ENCODE measurements at regions not wholly inside any gene's neighbourhood (a gene's known extent, or its start where the extent isn't known, plus 50 kb on each side); places are given as distances from the start of the nearest gene placed in this dataset.

DNA sequence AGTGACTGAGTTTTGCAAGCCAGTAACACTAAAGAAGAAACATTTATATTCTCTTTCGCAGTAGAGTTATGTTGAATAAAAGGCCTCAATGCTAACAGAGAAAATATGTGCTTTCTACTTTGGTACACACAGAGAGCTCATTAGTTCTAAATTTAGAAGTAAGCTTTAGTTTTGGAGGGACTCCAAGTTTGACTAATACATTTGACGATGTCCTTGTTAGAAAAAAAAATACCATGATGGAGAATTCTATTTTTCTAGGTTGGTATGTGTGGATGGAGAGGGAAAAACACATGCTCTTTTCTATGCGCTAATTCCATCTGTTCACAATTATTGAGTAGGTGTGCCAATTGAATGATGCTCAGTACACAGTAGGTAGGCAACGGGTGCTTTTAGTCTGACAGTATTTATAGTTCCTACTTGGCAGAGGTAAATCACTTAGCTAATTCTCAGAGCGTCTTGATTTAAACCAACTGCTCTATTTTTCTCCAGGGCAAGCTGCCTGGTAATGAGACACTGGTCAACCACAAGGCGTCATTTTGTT lies 327.2 kb upstream of the AKR1E2 start:
- no peak for TF ChIP-seq ZNF232 (CRISPR knock-in tag; IDR thresholded peaks at IDR 0.05)
- TF ChIP-seq CBX5 (IDR thresholded peaks at IDR 0.05; ENCODE audit: borderline replicate concordance, low read depth), result no peak
- TF ChIP-seq NEUROD1 (IDR thresholded peaks at IDR 0.05; ENCODE audit: borderline replicate concordance, low read depth, low read length, partially characterized antibody), result no peak
- TF ChIP-seq CEBPB (tag; IDR thresholded peaks at IDR 0.05), result no peak
- TF ChIP-seq, protein P1, sequence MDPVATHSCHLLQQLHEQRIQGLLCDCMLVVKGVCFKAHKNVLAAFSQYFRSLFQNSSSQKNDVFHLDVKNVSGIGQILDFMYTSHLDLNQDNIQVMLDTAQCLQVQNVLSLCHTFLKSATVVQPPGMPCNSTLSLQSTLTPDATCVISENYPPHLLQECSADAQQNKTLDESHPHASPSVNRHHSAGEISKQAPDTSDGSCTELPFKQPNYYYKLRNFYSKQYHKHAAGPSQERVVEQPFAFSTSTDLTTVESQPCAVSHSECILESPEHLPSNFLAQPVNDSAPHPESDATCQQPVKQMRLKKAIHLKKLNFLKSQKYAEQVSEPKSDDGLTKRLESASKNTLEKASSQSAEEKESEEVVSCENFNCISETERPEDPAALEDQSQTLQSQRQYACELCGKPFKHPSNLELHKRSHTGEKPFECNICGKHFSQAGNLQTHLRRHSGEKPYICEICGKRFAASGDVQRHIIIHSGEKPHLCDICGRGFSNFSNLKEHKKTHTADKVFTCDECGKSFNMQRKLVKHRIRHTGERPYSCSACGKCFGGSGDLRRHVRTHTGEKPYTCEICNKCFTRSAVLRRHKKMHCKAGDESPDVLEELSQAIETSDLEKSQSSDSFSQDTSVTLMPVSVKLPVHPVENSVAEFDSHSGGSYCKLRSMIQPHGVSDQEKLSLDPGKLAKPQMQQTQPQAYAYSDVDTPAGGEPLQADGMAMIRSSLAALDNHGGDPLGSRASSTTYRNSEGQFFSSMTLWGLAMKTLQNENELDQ (CRISPR knock-in tag; IDR thresholded peaks at IDR 0.05; ENCODE audit: borderline replicate concordance), result no peak
- no peak for TF ChIP-seq ESRRA (IDR thresholded peaks at IDR 0.05; ENCODE audit: borderline replicate concordance, low read depth)
- no peak for TF ChIP-seq TOE1 (IDR thresholded peaks at IDR 0.05; ENCODE audit: borderline replicate concordance)
- no peak for TF ChIP-seq TOE1 (CRISPR knock-in tag; IDR thresholded peaks at IDR 0.05; ENCODE audit: borderline replicate concordance, low read depth)
- no peak for TF ChIP-seq PHF20 (IDR thresholded peaks at IDR 0.05; ENCODE audit: partially characterized antibody)
- no peak for TF ChIP-seq HMG20A (CRISPR knock-in tag; conservative IDR thresholded peaks at IDR 0.05)

All from K562 (cell line).